Stimulated activated CD8-positive, alpha-beta memory T cell treated with anti-CD3 and anti-CD28 coated beads, Interleukin-7, amount 100 ng/mL, for 24 hours (primary cell): ENCODE measurements at regions not wholly inside any gene's neighbourhood (a gene's known extent, or its start where the extent isn't known, plus 50 kb on each side); places are given as distances from the start of the nearest gene placed in this dataset.

Experiments
- DNase-seq: peaks from one replicate; pipeline ENCODE4 v3.0.0-alpha.2; 2020; ENCODE audit warnings: low read depth

DNA sequence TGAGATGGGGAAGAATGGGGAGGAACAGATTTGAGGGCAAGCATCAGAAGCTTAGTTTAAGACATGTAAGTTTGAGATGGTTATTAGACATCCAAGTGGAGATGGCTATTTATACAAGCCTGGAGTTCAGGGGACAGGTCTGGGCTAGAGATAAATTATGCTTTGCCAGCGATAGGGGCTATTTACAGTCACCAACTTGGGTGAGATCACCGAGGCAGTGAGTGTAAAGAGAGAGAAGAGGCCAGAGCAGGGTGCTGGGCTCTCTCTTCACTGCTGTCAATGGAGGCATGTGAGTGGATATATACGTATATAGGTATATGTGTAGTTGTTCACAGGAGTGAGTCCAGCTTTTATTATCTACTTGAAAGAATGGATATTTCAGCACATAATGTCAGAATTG is 81.0 kb downstream of the QPCT start:
- no peak for DNase-seq

DNA sequence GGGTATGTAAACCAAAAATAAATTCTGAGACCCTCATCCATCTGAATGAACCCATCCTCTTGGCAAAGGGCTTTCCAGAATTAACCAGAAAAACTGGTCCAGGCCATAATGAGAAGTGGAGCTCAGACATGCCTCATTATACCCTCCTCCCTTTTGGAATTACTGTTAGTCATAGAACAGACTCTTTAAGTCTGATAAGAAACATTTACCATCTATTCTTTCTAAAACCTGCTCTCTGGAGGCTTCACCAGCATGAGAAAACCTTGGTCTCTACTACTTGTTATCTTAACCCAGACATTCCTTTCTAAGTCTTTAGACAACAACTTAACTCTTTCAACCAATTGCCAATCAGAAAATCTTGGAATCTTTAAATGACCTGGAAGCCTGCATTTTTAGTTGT is 82.8 kb downstream of the QPCT start:
- no peak for DNase-seq

DNA sequence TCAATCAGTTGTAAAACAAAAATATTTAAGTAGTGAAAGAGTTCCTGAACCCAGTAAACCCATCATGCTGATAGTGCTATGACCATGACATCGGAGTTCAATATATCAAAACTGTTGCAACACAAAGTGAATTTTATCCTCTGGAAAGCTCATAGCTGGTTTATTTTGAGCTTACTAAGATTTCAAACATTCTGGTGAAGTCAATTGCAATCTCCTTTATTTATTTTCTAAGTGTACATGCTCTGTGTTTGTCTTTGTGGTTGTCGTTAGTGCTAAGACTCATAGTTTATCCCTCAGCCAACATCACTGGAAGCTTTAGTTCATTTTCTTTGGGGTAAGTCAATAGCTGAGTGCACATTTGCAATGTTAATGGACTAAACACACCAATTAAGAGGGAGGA is 91.9 kb downstream of the QPCT start:
- no peak for DNase-seq

DNA sequence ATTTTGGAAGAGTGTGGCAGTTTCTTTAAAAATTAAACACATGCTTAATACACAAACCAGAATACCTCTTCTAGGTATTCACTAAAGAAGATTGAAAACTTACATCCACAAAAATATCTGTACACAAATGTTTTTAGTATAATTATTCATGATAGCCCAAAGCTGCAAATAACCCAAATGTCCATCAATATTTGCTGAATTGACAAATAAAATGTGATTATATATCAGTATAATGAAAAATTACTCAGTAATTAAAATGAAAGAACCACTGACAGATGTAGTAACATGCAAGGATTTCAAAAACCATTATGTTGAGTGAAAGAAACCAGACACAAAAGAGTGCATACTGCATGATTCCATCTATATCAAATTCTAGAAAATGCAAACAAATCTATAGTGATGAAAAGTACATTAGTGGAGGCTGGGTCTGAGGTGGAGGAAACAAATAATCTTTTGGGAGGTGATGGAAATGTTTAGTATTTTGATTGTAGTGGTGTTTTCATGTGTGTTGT is 94.8 kb downstream of the QPCT start:
- DNase-seq = no peak

DNA sequence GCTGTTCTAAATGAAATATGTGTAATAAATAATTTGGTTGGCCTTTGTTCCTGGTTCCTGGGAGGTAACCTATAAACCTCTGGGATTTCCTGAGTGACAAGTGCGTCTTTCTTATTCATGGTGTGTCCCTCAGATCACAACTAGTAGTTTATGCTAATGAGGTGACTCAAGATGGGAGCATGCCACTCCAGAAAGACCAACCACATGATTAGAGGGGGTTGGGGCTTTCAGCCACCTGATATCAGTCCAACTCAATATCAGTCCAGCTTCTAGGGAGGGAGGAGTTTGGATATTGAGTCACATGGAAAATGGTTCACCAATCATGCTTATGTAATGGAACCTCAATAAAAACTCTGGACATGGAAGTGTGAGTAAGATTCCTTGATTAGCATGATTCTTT is 96.6 kb downstream of the QPCT start:
- no peak for DNase-seq

DNA sequence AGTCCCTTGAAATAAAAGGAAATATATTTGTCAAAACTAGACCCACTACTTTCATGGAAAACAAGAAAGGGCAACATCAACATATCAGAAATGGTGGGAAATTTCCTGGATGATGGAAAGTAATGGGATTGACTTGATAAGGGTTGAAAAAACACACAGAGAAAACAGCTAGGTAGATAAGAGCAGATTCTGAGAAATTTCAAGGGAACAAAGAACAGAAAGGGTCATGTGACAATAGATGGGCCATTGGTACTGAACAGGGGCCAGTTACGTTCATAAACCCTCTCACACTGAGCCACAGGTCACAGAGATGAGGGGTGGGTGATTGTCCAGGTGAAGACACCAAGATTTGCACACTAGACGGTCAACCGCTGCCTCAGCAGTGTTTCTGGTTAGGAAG is 98.7 kb downstream of the QPCT start:
- no peak for DNase-seq

DNA sequence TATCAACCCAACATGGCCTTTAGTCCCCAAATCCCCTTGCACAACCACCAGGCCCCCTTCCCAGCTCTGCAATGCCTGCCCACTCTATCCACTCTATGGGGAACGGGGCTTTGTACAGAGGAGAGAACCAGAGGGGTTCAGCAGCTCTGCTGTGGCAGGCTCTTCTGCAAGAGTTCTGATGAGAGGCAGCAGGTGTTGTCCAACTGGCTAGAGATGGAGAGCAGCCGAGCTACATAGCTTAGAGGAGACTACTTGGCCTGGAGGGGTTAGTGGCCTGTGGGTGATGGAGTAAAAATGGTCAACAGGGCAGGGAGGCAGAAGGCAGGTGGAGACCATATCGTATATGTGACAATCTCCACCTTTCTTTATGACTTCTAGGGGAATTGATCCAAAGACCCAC is 103.0 kb downstream of the QPCT start:
- DNase-seq = no peak

DNA sequence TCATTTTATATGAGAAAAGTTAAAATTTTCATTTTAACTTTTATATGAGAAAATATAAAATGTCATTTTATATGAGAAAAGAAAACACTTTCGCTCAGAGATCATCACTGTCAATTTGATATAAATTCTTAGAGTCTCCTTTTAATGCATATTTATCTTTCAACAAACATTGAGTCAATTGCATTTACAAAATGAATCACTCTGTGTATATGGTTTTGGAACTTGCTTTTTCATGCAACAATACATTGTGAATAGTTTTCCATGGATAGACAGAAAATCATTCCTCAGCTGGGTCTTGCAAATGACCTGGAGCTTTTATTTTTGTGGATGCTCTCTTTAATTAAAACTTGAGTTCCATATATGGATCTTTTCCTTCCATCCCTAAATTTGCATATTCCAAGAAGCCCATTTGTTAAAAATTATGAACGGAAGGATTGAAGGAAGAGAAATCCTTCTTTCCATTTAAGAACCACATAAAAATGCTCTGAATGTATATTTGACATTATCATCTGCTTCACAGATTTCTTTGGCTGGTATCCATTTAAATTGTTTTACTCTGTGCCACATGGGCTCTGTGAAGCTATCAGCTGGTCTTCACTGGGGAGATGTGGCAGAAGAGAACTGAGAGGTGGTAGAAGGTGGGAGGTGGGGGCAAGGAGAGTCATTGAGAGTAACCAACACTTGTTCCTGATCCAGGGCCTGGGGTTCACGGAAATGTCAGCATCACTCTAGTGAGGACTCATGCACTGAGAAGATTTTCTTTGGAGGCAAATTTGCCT is 104.1 kb downstream of the QPCT start:
- no peak for DNase-seq

DNA sequence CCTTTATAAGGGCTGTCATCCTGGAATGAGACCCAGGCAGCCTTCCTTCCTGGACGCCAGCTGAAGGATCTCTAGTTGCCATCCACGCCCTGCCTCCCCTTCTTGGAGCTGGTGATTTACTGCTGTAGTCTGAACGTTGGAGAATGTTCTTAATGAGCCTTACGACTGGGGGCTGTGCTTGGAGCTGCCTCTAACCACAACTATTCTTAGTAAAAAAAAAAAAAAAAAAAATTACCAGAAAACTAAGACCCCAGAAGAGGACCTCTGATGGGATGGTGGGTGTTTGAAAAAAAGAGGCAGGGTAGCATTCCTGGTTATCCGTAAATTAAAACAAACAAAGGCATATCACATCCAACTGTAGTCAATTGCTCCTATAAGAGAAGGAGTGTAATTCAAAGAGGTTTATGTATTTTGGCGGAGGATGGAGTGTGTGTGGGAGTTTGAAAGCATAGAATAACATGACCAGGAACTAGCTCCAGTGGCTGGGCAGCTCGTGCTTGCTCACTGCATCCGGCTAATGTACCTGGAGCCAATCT is 105.4 kb downstream of the QPCT start:
- DNase-seq = no peak

DNA sequence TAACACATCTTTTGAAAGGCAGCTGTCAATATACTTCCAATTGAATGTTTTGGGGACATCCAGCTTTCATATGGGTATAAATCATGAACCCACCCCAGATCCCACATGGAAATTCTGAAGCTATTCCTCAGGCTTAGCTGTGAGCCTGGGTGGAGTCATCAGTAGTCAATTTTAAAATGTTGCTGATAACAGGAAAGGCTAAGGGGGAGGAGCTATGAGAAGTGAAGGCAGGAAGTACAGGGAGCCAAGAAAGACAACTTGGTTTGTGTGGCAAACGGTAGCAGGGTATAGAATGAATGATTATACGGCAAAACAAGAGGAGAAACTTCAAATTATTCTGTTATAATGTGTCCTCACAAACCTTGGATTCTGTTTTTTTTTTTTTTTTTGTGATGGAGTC is 108.6 kb downstream of the QPCT start:
- no peak for DNase-seq

DNA sequence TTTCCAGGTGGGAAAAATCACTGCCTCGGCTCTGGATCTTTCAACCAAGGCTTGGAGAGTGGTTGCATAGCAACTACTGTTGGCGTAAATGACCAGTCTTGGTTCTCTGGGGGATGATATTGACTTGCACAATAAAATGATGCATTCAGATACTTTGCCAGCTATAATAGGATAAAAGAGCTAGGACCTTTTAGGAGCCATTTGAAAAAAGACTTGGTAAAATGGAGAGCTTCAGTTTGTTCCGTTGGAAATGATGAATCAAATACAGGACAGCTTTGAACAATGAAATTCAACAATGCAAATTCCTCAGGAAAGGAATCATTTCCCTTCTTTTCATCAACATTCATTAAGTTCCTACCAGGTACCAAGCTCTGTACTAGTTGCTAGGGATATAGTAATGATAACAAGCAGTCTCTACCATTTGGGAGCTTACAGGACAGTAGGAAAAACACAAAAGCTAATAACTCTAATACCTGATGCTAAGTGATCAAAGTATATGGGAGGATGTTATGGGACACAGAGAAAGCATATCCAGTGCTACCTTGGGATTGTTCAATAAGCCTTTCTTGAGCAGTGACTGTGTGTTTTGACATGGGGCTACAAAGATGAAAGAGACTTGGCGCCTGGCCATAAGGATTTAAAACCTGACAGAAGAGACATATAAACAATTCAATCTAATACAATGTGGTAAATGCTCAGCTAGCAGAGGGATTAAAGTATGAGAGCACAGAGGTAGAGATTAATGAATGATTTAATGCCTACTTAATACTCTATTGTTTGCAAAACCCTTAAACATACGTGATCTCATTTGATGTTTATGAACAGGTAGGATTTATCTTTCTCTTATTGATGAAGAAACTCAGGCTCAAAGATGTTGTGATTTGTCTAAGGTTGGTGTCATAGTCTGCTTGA is 110.7 kb downstream of the QPCT start:
- DNase-seq = no peak

DNA sequence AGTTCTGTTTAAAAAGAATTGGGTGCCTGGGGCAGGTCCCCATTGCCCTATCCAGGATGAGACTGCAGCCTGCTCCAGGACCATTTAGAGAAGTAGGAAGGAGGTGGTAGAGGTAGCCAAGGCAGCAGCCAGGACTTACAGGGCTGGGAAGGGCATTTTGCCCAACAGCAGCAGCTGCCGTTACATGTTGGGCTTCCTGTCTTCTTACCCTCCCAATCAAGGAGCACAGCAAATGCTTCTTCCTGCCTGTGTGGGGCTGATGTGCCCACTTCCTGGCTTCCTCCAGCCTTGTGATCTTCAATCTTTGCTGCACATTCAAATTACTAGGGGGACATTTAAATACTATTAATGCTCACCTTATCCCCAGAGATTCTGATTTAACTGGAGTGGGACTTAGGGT is 112.0 kb downstream of the QPCT start:
- DNase-seq = no peak

DNA sequence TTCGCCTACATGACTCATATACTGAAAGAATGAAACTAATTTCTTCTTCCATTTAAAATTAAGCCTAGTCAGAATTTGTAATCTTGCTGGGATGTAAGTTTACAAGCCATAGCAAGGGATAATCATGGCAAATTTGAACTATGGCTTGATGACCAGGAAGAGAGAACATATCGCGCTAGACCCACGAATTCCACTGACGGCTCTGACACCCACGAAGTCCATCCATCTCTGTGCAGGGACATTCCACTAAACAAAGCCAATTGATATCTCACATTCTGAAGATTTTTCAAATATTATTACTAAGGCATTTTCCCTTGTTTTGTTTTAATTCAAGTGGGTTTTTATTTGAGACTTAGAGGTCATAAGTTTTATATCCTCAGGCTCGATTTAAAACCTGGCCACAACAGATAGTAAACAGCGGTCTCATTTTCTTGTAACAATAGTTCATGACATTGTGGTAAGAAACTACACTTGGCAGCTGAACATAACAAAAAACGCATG is 113.0 kb downstream of the QPCT start:
- no peak for DNase-seq

DNA sequence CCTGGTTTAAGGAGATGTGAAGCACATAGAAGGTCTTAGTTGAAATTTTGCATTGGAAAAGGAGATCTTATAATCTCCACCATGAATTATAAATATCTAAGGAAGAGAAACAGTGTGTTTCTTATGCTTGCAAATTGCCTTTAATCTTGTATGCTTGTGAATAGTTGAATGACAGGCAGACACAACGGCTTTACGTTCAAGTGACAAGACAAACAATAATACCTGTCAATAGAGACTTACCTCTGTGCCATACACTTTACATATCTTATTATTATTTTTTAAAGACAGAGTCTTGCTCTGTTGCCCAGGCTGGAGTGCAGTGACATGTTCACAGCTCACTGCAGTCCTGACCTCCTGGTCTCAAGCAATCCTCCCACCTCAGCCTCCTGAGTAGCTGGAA is 113.7 kb downstream of the QPCT start:
- no peak for DNase-seq

DNA sequence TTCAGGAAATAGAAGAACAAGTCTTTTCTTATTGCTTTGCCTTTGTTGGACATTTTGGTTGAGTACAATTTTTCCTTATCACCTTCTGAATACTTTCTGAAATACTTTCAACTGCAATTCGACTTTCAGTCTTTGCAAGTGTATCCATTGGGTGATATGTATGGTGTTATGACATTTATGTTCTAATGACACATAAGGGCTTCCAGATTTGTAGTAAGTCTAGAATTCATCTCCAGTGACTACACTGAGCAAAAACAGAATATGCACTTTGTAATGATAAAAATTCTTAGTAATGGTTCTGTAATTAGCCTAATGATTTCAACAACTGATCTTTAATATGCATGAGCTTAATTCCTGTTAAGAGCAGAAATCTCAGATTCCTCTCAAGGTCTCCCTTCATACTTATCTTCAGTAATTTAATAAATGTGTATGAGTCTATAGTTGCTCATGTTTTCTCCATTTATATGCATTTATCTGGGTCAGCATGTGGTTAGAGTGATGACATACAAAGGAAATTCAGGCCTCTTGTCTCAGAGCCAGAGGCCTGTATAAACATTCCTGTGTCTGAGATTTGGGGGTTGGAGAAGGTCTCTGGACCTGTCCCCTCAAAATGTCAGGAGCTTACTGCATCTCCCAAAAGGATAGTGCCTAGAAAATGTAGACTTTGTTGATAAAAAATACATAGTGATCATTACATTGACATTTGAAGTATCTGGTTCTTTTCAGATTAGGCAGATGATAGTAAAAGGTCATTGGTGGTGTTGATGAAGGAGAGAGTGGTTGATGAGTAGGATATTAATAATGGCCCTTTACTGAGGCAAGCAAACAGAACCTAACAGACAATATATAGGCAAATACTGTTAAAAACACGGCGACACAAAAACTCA is 114.9 kb downstream of the QPCT start:
- no peak for DNase-seq

DNA sequence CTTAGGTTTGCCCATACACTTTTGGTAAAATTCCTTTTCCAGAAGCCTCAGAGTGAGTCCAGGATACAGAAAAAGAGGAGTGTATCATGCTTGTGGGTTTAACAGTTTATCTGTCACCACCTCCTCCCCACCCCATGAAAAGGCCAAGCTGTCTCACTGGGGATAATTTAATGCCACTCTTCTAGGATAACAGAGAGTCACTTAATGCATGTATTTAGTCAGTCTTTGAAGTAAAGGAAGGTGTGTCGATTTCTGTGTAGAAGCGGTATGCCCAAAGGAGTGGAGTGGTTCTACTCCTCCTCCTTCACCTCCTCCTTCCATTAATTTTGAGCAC is 116.4 kb downstream of the QPCT start:
- DNase-seq = no peak

DNA sequence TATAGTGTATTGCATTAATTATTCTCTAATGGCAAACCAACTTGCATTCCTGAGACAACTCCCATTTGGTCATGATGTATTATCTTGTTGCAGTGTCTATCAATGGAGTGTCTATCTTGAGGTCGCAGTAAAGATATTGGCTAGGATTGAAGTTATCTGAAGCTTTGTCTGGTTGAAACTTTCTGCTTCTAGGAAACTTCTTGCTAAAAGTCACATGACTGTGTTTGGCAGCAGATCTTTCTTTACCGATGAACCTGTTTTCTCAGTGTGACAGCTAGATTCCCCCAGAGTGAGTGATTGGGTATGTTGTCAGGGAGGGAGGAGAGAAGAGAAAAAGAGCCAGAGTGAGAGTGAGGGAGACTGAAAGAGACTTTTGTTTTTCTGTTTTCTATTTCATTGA is 119.6 kb downstream of the QPCT start:
- DNase-seq = no peak

DNA sequence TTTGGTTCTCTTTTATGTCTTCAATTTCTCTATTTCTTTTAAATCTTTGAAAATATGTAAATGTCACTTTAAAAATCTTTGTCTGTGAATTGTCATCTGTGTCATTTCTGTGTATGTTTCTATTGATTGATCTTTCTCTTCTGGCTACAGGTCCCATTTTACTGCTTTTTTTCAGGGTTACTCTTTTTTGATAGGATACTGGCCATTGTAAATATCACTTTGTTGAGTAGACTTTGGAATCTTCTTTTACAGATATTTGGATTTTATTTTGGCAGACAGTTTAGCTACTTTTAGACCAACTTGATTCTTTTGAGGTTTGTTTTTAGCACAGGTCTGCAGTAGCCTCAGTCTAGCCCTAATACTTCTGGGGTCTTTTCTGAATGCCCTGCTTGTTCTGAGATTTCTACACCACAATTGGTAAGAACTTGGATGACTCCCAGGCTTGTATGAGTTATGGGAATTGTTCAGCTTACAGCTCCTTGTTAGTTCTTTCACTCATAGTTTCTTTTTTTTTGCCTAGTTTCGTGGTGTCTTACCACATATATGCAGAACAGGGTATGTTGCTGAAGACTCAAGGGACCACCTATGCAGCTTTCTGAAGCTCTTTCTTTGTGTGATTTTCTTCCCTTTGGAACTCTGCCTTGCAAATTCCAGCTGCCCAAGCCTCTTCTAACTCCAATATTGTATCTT is 122.2 kb downstream of the QPCT start:
- no peak for DNase-seq

DNA sequence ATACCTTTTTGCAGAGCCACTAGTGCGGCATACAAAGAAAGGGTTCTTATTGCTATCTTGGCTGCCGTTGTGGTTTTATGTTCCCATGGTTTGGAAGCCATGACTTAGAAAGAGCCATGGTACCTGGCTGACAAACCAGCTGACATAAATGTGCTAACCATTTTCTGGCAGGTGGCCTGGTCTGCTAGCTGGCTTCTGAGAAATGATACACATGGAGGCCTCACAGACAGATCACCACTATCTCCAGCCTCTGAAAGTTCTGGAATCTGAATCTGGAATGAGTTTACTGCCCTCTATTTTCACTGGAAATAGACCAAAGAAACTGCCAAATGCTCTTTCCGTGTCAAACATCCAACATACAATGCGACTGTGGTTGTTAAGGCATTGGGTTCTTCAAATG is 123.7 kb downstream of the QPCT start:
- no peak for DNase-seq

DNA sequence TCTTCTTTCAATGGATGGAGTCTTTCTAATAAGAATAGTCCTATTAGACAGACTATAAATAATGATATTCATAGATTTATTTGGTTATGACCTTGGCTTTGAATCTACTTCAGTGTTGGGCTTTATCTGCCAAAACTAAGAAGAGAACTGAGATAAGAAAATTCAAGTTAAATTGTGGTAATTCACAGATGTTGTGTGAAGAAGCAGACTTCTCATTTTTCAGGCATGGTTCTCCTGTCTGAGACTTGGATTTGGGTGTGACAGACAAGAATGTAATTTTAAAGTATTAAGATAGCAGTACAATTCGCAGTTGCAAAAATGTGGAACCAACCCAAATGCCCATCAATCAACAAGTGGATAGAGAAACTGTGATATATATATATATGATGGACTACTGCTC is 124.7 kb downstream of the QPCT start:
- no peak for DNase-seq

DNA sequence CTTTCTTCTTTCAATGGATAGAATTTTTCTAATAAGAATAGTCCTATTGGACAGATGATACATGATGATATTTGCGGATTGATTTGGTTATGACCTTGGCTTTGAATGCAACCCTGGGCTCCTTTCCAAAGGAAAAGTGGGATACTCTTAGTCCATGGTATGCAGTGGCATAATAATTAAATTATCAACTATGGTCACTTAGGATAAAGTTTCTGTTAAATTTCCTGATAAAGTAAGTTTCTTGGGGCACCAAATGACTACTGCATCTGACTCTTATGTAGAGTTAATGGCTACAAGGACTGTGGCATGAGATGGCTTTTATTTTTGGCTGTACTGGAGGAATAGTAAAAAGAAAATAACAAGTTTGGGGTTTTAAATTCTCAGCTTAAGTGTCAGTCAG is 126.7 kb downstream of the QPCT start:
- no peak for DNase-seq
